ENCODE measurements at regions not wholly inside any gene's neighbourhood (a gene's known extent, or its start where the extent isn't known, plus 50 kb on each side); places are given as distances from the start of the nearest gene placed in this dataset.

DNA sequence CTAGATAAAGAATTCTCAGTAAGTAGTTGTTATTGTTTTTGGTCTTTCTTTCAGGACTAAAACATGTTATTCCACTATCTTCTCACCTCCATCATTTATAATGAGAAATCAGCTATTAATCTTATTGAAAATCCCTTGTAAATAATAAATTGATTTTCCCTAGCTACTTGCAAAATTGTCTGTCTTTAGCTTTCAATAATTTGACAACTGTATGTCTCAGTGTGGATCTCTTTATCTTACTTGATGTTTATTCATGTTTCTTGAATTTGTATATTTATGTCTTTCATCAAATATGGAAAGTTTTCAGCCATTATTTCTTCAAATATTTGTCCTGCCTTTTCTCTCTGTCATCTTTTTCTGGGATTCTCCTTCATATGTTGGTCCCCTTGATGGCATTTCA lies 117.1 kb upstream of the ANTXRL start:
- ChIA-PET CTCF (ENCODE audit: low intra/inter-chr PET ratio) (no interaction called here), POLR2A (no interaction called here)
- Histone ChIP-seq H3K9ac (ENCODE audit: insufficient read depth in 1 of 2, low read depth in 2 of 2, low read length in 2 of 2) (no peak overlapping the region), H2AFZ (ENCODE audit: low read depth, low read length) (no peak overlapping the region), H3K36me3 (ENCODE audit: control insufficient read depth, insufficient read depth, low read length) (no peaks in the 10 kb centered on the region), H4K20me1 (replicated peaks; ENCODE audit: control insufficient read depth, insufficient read depth, low read length) (no peaks in the 10 kb centered on the region), H3K4me3 (no peak overlapping the region), H3K4me1 (replicated peaks in 1 of 2; ENCODE audit: control insufficient read depth in 2 of 2, insufficient read depth in 2 of 2, low read length in 2 of 2) (no peaks in the 10 kb centered on the region), H3K27me3 (ENCODE audit: control insufficient read depth in 2 of 2, insufficient read depth in 2 of 2, low read length in 2 of 2) (no peaks in the 10 kb centered on the region), H3K9me3 (replicated peaks; ENCODE audit: control insufficient read depth, insufficient read depth, low read depth, low read length) (peaks cover 2% of the 10 kb centered on the region; the same call in 1 of the 2 replicates), H3K9me1 (ENCODE audit: control insufficient read depth, insufficient read depth, low read length) (no peaks in the 10 kb centered on the region), H3K4me2 (ENCODE audit: insufficient read depth, low read length) (no peak overlapping the region), H3K79me2 (ENCODE audit: control insufficient read depth, insufficient read depth, low read length) (no peaks in the 10 kb centered on the region), H3K27ac (ENCODE audit: extremely low read depth, low read depth, low read length) (no peak overlapping the region)
- DNase-seq (ENCODE audit: extremely low read depth in 1 of 4, low spot score in 3 of 4) (no peak), FAIRE-seq (no peak), ATAC-seq (no peak)
- intact Hi-C loops (cut with micrococcal nuclease) = no loop called here
- in situ Hi-C loops (cut with MboI) = loop anchor here (5.0 kb wide), 1 partner anchor 62 kb away; no protein-coding TSS in a partner anchor
- TF ChIP-seq, protein P1, sequence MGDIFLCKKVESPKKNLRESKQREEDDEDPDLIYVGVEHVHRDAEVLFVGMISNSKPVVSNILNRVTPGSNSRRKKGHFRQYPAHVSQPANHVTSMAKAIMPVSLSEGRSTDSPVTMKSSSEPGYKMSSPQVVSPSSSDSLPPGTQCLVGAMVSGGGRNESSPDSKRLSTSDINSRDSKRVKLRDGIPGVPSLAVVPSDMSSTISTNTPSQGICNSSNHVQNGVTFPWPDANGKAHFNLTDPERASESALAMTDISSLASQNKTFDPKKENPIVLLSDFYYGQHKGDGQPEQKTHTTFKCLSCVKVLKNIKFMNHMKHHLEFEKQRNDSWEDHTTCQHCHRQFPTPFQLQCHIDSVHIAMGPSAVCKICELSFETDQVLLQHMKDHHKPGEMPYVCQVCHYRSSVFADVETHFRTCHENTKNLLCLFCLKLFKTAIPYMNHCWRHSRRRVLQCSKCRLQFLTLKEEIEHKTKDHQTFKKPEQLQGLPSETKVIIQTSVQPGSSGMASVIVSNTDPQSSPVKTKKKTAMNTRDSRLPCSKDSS (IDR thresholded peaks at IDR 0.05; ENCODE audit: low read depth, partially characterized antibody) = peak; percentile 89
- 0 out of 2 replicates have a peak, but pooled peaks have one; percentile 60 for TF ChIP-seq XRCC3 (IDR thresholded peaks at IDR 0.05)
- peak; percentile 92 for TF ChIP-seq TRIM28 (IDR thresholded peaks at IDR 0.05)
- TF ChIP-seq CBX3 (IDR thresholded peaks at IDR 0.05; ENCODE audit: borderline replicate concordance in 1 of 2, low read length in 2 of 2) = peak in 1 of 2 experiments; percentile 69; a peak in 2 of 3 replicates
- TF ChIP-seq ZNF740 (CRISPR knock-in tag; IDR thresholded peaks at IDR 0.05) = no peak
- no peak for TF ChIP-seq ZNF740 (tag; IDR thresholded peaks at IDR 0.05)
- TF ChIP-seq ATF3 (IDR thresholded peaks at IDR 0.05) = no peak
- no peak for TF ChIP-seq ATF3 (CRISPR knock-in tag; conservative IDR thresholded peaks at IDR 0.05)
- no peak for TF ChIP-seq SMARCA5 (IDR thresholded peaks at IDR 0.05)
- TF ChIP-seq TRIM24 (IDR thresholded peaks at IDR 0.05) = peak; percentile 41 to 69; a peak in 2 of 4 replicates
- TF ChIP-seq ZNF512 (tag; IDR thresholded peaks at IDR 0.05) = 0 out of 2 replicates have a peak, but pooled peaks have one; percentile 33
- BruUV-seq (replicated peaks) = no TSS peak

Data from K562 (cell line).